Gastrocnemius medialis (tissue), 4 donors: ENCODE measurements at regions not wholly inside any gene's neighbourhood (a gene's known extent, or its start where the extent isn't known, plus 50 kb on each side); places are given as distances from the start of the nearest gene placed in this dataset.

Experiments used
- ATAC-seq, 2 donors: fragments of 150-250 bp; one replicate each; pipeline ENCODE4 v1.9.1; 2016
- DNase-seq, 2 donors: peaks; one replicate each; pipeline ENCODE4 v3.0.0-alpha.2; 2019
- H3K27ac ChIP-seq, 4 donors: fragments of 200-600 bp; sonication (generic); 1 replicate in 1 of 4; 2 replicates in 3 of 4; pipeline ENCODE4 v1.5.1; 2016 to 2018; ENCODE audit warnings: mild to moderate bottlenecking in 2 of 4, moderate library complexity in 1 of 4
- H3K27me3 ChIP-seq, 3 donors: fragments of 200-600 bp; sonication (generic) in 2 of 3; 1 replicate in 1 of 3; 2 replicates in 2 of 3; pipeline versions ENCODE4 v1.5.1 to v1.6.0; 2016 to 2019; ENCODE audit warnings: mild to moderate bottlenecking in 1 of 3, moderate library complexity in 1 of 3
- H3K36me3 ChIP-seq, 2 donors: fragments of 200-600 bp; sonication (generic) in 1 of 2; one replicate each; pipeline ENCODE4 v1.5.1; 2017 to 2018
- H3K4me1 ChIP-seq, 2 donors: fragments of 200-600 bp; sonication (generic) in 1 of 2; one replicate each; pipeline ENCODE4 v1.5.1; 2016 to 2017; ENCODE audit warnings: mild to moderate bottlenecking in 2 of 2
- H3K4me3 ChIP-seq, 4 donors: fragments of 200-600 bp; sonication (generic) in 3 of 4; 1 replicate in 1 of 4; 2 replicates in 3 of 4; pipeline ENCODE4 v1.5.1; 2016 to 2019; ENCODE audit warnings: mild to moderate bottlenecking in 2 of 4
- H3K9me3 ChIP-seq, 3 donors: fragments of 200-600 bp; sonication (generic) in 2 of 3; 1 replicate in 1 of 3; 2 replicates in 2 of 3; pipeline ENCODE4 v1.5.1; 2016 to 2019
- CTCF ChIP-seq, 5 experiments: fragments of 450-650 bp in 3 of 5; fragments of 200-600 bp in 2 of 5; sonication (generic) in 2 of 5; IDR thresholded peaks in 4 of 5; conservative IDR thresholded peaks in 1 of 5; 1 replicate in 4 of 5; 2 replicates in 1 of 5; pipeline ENCODE4 v1.5.1; 2016 to 2019; ENCODE audit warnings: antibody characterized with exemption in 5 of 5, mild to moderate bottlenecking in 3 of 5, moderate library complexity in 3 of 5
- POLR2A ChIP-seq, 2 donors: fragments of 450-650 bp; IDR thresholded peaks; one replicate each; pipeline ENCODE4 v1.6.1; 2017; ENCODE audit warnings: antibody characterized with exemption in 2 of 2, mild to moderate bottlenecking in 2 of 2, moderate library complexity in 2 of 2
- in situ Hi-C, 4 donors: fragments of 200-750 bp; cut with MboI; loops; one replicate each; pipeline versions ENCODE4 v1.15.0 to v1.8.0; 2017; ENCODE audit warnings: low sequenced_read_pairs in 4 of 4
- intact Hi-C: fragments of 100-400 bp; cut with DNase I; formaldehyde crosslinking; loops from one replicate; pipeline ENCODE4 v1.15.1; 2023; ENCODE audit warnings: low total_unique reads

GRCh38 chr5:175001876-175002645 lies 277.7 kb downstream of the MSX2 start:
- Histone ChIP-seq H3K27me3 (no peaks in the 10 kb centered on the region), H3K27ac (no peak overlapping the region), H3K9me3 (no peaks in the 10 kb centered on the region), H3K4me3 (no peak overlapping the region), H3K4me1 (no peaks in the 10 kb centered on the region), H3K36me3 (no peaks in the 10 kb centered on the region)
- intact Hi-C loops, result no loop called here
- TF ChIP-seq CTCF (IDR thresholded peaks at IDR 0.05 in 4 of 5, conservative IDR thresholded peaks at IDR 0.05 in 1 of 5), result no peak
- no peak for TF ChIP-seq POLR2A (IDR thresholded peaks at IDR 0.05)
- ATAC-seq (no peak), DNase-seq (no peak)
- in situ Hi-C loops, result no loop called here

- Histone ChIP-seq H3K36me3 (no peaks in the 10 kb centered on the region), H3K27ac (no peak overlapping the region), H3K27me3 (no peaks in the 10 kb centered on the region), H3K4me1 (no peaks in the 10 kb centered on the region), H3K9me3 (no peaks in the 10 kb centered on the region), H3K4me3 (no peak overlapping the region)
- in situ Hi-C loops, result no loop called here
- TF ChIP-seq CTCF (IDR thresholded peaks at IDR 0.05 in 4 of 5, conservative IDR thresholded peaks at IDR 0.05 in 1 of 5) (no peak), POLR2A (IDR thresholded peaks at IDR 0.05) (no peak)
- DNase-seq (no peak), ATAC-seq (no peak)
- intact Hi-C loops, result no loop called here
Observed at GRCh38 chr5:175001311-175001710, 276.9 kb downstream of the MSX2 start.

GRCh38 chr5:174999581-174999980 lies 275.2 kb downstream of the MSX2 start:
- ATAC-seq (no peak), DNase-seq (no peak)
- in situ Hi-C loops (no loop called here), intact Hi-C loops (no loop called here)
- H3K27me3 ChIP-seq, result no peaks in the 10 kb centered on the region
- no peaks in the 10 kb centered on the region for H3K9me3 ChIP-seq
- H3K4me3 ChIP-seq, result no peak overlapping the region
- no peaks in the 10 kb centered on the region for H3K36me3 ChIP-seq
- TF ChIP-seq CTCF (IDR thresholded peaks at IDR 0.05 in 4 of 5, conservative IDR thresholded peaks at IDR 0.05 in 1 of 5) (no peak), POLR2A (IDR thresholded peaks at IDR 0.05) (no peak)
- no peak overlapping the region for H3K27ac ChIP-seq
- H3K4me1 ChIP-seq, result no peaks in the 10 kb centered on the region

GRCh38 chr5:174998131-174998730 lies 273.8 kb downstream of the MSX2 start:
- intact Hi-C loops, result no loop called here
- ATAC-seq (no peak), DNase-seq (no peak)
- TF ChIP-seq POLR2A (IDR thresholded peaks at IDR 0.05), result no peak
- TF ChIP-seq CTCF (IDR thresholded peaks at IDR 0.05 in 4 of 5, conservative IDR thresholded peaks at IDR 0.05 in 1 of 5), result no peak
- no peaks in the 10 kb centered on the region for H3K4me1 ChIP-seq
- H3K27me3 ChIP-seq, result no peaks in the 10 kb centered on the region
- no peaks in the 10 kb centered on the region for H3K9me3 ChIP-seq
- in situ Hi-C loops, result no loop called here
- H3K27ac ChIP-seq, result no peak overlapping the region
- H3K4me3 ChIP-seq, result no peak overlapping the region
- H3K36me3 ChIP-seq, result no peaks in the 10 kb centered on the region
